GM19193 (cell line): ENCODE measurements at regions not wholly inside any gene's neighbourhood (a gene's known extent, or its start where the extent isn't known, plus 50 kb on each side); places are given as distances from the start of the nearest gene placed in this dataset.

Experiments
- POLR2A ChIP-seq: IDR thresholded peaks from 4 replicates; pipeline ENCODE4 v1.6.1; 2011; ENCODE audit not compliant: insufficient read depth, insufficient read length; ENCODE audit errors: extremely low read depth

DNA sequence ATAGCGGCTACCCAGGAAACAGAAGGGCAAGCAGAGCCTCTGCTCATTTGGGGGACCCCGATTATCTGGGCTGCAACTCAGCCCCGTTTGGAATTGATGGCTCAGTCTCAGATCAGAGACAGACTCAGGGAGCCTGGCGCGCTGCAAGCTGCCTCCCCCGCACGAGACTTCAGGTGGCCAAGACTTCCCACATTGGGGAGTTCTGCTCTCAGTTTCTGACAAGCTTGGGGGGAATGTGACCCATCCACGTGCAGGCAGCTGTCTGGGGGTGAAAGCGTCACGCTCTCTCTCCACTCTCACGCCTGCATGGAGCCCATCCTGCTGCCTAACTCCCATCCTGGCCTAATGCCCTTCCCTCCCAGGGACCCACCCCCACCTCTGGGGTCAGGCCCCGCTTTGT, 157.6 kb upstream of the GSE1 start:
- TF ChIP-seq POLR2A, result no peak

DNA sequence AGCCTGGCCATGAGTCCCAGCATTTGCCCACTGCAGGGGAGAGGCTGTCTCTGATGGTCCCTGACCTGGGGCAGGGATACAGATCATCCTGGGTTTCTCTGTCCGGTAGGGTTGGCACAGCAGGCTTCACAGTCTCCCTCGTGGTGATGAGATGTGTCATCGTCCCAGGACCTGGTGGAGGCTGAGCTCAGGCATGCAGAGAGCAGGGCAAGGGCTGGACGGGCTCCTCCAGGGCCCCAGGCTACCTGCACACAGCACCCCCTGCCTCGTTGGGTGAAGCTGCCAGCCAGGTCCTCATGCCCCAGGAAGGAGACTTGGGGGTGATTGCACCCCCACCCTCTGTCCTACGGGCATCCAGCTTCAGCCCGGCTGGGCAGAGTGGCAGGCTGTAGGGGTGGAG, 155.8 kb upstream of the GSE1 start:
- no peak for TF ChIP-seq POLR2A

DNA sequence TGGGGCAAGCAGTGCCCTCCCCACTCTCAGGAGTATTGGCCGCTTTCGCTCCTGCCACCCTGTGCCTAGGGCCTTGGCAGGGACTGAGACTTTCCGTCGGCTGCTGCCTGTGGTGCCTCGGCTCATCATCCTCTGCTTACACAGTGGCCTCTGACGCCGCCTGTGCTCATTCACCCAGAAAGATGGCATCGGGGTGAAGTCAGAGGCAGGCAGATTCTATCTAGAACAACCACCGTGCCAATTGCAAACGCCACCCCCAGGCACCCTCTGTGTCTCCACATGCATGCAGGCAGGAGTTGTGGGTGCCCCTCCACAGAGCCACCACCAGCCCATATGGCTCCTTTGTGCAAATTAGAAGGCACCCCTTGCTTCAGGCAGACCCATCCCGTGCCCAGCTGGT, 154.2 kb upstream of the GSE1 start:
- TF ChIP-seq POLR2A, result no peak

DNA sequence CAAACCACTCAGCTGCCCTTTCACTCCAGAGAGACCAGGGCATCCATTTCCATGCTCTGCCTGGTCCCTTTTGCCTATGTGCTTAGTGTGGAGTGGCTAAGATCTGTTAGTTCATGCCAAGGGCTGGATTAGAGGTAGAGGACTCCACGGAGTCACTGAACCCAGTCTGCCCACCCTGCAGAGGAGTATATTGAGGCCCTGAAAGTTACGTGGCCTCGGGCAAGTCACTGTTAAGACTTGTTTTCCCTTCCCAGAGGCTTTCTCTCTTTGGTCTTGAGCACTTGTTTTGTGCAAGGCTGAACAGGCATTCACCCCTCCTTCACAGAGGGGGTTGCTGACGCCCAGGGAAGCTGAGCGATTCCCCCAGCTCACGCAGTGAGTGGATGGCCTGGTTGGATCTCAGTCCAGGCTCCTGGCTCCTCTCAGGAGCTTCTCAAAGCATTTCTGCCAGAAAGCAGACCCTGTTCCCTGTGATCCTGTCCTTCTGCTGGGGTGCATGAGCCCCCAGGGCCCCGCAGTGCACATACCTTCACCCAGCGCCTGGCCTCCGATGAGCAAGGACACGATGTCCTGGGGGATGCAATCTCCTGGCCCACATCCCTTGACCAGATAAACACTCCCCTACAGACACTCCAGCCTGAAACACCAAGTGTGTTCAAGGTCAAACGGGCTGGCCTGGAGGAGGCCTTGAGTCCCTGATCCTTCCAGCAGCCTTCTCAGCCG, 153.4 kb upstream of the GSE1 start:
- TF ChIP-seq POLR2A, result no peak

DNA sequence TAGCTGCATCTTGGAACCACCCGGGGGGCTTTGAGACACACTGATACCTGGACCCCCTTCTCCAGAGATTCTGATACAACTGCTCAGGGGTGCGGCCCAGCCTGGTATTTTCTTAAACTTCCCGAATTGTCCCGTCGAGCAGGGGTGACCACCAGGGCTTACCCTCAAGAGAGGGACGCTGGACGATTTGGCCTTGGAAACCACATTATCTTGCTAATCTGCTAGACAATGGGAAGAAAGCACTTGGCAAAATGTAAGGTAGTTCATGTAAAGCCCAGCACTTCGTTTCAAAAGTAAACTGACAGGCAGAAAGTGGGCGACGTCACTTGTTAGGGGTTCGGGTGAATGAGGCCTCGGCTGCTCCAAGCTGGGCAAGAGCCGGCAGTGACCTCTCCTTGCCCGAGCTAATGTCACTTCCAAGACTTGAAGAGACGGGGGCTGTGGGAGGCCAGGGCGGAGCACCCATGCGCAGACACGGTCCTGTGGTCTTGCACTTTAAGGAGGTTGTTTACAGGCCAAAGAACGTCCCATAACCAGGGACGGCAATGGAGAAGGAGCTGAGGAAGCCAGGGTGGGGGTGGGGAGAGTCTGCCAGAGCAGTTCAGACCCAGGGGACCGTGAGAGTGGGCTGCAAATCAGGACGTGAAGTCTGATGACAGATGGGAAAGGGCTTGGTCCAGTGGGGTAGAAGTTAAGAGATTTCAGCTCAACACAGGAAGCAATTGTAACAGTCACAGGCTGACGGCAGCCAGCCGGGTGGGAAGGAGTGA, 152.7 kb upstream of the GSE1 start:
- TF ChIP-seq POLR2A, result no peak

DNA sequence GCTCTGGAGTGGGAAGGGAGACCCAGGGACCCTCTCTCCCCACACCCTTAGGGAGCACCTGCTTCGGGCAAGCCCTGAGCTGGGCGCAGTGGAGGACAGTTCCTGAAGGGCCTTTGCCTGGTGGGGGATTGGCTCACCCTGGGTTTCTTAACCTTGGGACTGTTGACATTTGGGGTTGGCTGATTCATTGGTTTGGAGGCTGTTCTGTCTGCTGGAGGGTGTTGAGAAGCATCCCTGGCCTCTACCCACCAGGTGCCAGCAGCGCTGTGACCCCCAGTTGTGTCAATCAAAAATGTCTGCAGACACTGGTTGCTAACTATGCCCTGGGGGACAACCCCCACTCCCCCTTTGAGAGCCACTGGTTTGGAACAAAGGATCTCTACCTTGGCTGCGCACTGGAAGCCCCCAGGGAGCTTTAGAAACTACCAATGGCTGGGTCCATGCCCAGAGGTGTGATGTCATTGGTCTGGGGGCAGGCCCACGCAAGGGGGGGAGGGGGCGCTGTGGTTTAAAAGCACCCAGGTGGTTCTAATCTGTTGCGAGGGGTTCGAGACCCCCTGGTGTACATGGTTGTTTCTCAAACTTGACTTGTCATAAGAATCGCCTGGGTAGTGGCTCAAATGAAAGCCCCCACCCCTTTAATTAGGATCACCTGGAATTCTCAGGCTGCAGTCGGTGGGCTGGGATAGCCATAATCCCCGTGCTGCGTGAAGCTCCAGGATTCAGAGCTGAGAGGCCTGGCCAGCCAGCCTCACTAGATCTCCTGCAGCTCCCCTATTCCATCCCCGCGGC, 151.9 kb upstream of the GSE1 start:
- TF ChIP-seq POLR2A, result no peak

DNA sequence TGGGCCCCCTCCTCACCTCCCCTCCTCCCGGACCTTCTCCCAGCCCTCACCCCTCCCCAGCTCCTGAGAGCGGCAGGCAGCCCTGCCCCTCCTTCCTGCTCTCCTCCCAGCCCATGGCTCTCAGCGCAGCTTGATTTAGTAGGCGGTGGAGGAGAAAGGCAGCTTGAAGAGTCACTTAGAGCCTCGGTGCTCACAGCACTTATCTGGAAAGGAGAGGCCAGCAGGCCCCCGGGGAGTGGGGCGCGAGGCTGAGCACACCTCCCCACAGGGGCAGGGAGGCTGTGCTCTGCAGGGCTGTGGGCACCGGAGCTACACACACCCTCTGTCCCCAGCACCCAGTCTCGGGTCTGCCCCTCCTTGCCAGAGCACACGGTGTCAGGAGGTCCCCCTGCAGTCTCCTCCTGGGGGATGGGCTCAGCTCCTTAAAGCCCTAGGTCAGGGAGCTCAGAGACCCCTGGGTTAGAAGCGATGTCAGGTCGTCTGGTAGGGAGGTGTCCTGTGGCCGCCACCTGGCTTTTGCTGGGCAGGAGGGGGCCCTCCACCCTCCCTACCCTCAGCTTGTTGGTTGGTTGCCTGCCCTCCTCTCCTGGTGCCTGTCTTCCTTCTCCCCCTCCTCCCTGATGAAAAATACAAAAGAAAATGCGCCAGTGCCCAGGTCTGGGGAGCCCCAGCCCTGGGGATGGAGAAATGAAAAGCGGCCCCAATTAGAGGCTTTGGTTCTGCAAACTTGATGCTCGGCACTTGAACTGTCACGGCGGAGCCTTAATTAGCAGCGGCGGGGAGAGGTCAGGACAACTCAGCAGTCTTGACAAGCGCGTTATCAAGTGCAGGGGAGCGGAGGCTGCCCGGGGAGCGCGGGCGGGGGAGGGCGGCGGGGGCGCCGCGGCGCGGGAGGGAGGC, 151.1 kb upstream of the GSE1 start:
- TF ChIP-seq POLR2A, result no peak

DNA sequence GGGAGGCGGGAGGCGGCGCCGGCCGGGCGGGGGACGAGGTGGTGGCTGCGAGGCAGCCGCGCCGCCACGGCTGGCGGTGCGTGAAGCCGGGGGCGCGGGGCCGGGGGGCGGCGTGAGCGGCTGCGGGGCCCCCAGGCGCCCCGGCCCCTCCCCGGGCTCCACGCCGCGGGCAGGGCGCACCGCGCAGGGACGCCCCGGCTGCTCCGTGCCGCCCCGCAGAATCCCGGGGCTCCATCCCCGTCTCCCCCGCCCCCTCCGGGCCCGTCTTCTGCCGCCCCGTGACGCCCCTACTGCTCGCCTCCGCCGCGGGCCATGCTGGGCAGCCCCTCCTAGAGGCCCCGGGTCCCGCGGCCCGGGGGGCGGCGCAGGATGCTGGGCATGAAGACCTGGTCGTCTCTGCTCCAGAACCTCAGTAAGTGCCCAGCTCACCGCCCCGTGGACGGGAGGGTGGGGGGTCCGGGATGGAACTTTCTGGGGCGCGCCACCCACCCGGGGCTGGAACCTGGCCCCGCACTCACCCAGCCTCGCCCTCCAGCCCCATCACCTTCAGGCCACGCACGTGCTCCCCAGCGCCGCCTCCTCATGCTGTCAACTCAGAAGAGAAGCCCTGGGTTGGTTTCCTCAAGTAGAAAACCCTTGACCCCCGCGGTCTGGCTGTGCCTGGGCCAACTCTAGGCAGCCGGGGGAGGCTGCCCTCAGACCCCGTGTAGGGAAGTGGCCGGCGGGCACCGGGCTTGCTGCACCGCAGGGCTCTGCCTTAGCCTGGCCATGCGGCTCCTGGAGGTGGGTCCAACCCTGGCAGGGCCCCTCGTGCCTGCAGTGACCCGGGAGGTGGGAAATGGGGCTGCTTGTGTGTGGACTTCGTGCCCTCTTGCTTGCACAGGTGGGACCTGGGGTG, 150.2 kb upstream of the GSE1 start:
- TF ChIP-seq POLR2A, result no peak

DNA sequence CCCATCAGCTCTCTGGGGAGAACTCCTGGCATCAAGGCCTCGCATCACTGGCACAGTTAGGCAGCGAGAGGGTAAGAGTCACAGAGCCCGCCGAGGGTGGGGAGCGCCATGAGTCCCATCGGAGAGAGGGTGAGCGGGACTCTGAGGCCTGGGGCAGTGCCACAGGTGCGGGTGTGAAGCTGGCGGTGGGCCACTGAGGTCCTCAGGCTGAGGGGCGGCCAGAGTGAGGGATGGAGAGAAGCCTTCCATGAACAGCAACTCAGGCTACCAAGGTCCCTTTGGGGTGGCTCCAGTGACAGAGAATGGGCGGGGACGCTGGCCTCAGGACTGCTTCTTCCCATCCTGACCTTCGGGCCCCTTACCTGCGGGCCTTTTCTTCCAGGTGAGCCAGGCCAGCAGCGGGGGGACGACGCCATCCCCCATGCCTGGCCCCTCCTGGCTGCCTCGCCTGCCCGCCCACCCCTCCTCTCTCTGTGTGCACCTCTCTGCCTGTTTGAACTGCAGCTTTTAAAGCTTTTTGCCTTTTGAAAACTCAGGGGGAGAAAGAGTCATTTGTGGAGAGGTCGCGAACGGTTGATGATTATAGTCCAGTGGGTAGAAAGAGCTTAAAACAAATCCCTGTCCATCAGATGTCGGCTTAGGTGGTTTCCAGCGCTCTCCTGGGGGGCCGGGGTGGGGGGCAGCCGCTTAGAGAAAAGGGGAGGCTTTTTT, 149.3 kb upstream of the GSE1 start:
- TF ChIP-seq POLR2A, result no peak

DNA sequence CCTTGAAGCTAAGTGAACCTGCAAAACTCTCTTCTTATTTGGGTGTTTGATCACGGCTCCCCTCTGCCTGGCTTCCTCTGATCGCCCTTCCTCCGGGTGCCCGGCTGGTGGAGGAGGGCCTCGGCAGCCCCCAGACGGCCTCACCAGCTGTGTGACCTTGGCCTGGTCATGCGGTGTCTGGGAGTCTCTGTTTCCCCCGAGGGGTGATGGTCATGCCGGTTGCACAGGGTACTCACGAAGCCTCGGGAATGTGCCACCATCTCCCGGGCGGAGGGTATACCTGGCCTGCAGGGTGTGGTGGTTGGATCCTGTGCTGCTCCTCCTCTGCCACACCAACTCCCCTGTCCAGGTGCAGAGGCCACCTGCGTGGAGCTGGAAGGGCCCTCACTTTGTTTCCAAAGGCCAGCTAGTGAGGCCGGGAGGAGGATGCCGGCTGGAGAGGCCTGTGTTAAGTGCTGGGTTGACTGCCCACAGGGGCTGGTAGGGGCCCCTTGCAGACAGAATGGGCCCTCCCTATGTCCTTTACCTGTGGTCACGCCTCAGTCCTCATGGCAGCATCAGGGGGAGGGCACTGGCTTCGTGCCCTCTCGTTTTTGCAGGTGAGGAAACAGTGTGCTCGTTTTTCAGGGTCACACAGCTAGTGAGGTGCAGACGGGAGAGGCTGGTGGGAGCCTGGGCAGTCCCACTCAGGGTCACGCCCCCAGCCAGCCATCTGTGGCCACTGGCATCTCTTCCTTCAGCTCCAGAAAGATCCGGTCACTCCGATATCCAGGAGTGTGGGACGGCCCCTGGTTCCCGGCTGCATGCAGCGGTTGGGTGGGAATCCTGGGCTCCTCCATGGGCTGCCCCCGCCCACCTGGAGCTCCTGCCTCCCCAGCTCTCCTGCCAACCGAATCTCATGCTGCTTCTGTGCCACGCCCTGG, 148.5 kb upstream of the GSE1 start:
- TF ChIP-seq POLR2A, result no peak

DNA sequence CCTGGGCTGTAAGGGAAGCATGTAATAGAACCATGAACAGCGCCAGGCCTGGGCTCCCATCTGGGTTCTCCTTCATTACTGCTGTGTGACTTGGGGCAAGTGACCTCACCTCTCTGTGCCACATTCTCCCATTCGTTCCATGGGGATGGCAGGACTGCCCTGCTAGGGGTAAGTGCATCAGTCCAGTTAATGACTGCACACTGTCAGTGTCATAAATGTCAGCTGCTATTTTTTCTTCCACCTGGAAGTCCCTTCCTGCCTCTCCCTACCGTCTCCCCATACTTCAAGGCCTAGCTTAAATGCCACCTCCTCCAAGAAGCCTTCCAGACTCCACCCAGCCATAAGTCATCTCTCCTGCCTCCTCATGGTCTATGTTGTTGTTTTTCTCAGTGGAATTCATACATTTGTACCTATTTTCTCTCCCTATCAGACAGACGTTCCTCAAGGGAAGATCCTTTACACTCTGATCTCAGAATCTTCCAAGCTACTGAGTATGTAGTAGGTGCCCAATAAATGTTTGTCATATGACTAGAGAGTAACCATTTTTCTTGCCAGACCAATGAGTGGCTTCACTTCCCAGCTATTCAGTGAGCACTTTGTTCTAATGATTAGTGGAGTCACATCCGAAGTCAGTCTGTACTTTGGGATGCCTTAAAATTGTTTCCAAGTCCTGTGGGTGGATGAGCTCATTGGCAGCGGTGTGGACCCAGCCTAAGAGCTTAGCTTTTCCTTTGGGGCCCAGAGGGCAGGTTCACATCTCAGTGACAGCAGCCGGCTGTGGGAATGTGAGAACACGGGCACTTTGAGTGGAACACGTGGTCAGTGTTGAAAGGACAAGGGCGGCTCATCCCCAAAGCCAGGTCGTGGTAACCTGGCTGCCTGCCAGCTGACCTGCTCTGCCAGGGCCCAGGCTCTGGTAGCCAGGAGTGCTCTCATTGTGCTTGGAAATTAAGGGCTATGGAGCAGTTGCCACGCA, 147.5 kb upstream of the GSE1 start:
- no peak for TF ChIP-seq POLR2A
